HepG2 (cell line): ENCODE measurements at regions not wholly inside any gene's neighbourhood (a gene's known extent, or its start where the extent isn't known, plus 50 kb on each side); places are given as distances from the start of the nearest gene placed in this dataset.

Experiments
- ATAC-seq: fragments of 200-7000 bp; cut with Tn5 transposase; 3 replicates; pipeline ENCODE4 v1.9.1; 2020; ENCODE audit warnings: mild to moderate bottlenecking, moderate library complexity
- BruUV-seq: library from RNA; stranded (reverse); fragments of 400-500 nt; replicated peaks from 2 replicates; lab custom pipeline; 2021; lab: Mats Ljungman, UMichigan
- CTCF ChIA-PET: fragments of 300-600 bp; formaldehyde crosslinking; extraction: SDS; loops from one replicate; lab custom pipeline; 2021; ENCODE audit warnings: low total read pairs, inconsistent platforms, low intra/inter-chr PET ratio; lab: Yijun Ruan, JAX
- POLR2A ChIA-PET: fragments of 350-600 bp; sonication (Branson Sonifier 250); formaldehyde crosslinking; loops from one replicate; lab custom pipeline; 2020; ENCODE audit warnings: antibody characterized with exemption, inconsistent platforms; lab: Yijun Ruan, JAX
- DNase-seq: peaks from one replicate; pipeline ENCODE4 v3.0.0-alpha.2; 2015; ENCODE audit warnings: low spot score
- FAIRE-seq: peaks from 3 replicates; lab custom pipeline; 2011; peaks lifted over from hg19 to GRCh38; lab: Jason Lieb, UNC
- H2AFZ ChIP-seq: one replicate; pipeline ENCODE4 v1.6.1; 2011; ENCODE audit warnings: low read length, inconsistent platforms
- H3K27ac ChIP-seq: fragments of 300-600 bp; 3 replicates; pipeline ENCODE4 v1.8.0; 2011; ENCODE audit warnings: mixed run types, mild to moderate bottlenecking, mixed read lengths, low read length, inconsistent platforms; ENCODE audit not compliant: insufficient read depth; ENCODE audit errors: extremely low read length
- H3K27me3 ChIP-seq, 2 experiments: fragments of 200-600 bp in 1 of 2; 2 replicates in 1 of 2; 3 replicates in 1 of 2; pipeline versions ENCODE4 v1.6.0 to v1.8.0; 2011; ENCODE audit warnings: low read length in 2 of 2, mild to moderate bottlenecking in 2 of 2, moderate library complexity in 2 of 2, inconsistent platforms in 1 of 2; ENCODE audit not compliant: insufficient read depth in 2 of 2, control insufficient read depth in 1 of 2
- H3K36me3 ChIP-seq, 2 experiments: fragments of 200-600 bp in 1 of 2; replicated peaks in 1 of 2; 2 replicates in 1 of 2; 3 replicates in 1 of 2; pipeline versions ENCODE4 v1.5.1 to v1.8.0; 2011; ENCODE audit warnings: low read length in 2 of 2, inconsistent platforms in 1 of 2; ENCODE audit not compliant: insufficient read depth in 2 of 2, control insufficient read depth in 1 of 2
- H3K4me1 ChIP-seq: 2 replicates; pipeline ENCODE4 v1.5.1; 2012; ENCODE audit warnings: low read length, inconsistent platforms; ENCODE audit not compliant: insufficient read depth
- H3K4me2 ChIP-seq: 2 replicates; pipeline ENCODE4 v1.6.0; 2011; ENCODE audit warnings: low read depth, low read length, inconsistent platforms
- H3K4me3 ChIP-seq, 3 experiments: fragments of 200-600 bp in 1 of 3; sonication (generic), shearing (Covaris generic) in 1 of 3; replicated peaks in 1 of 3; 2 replicates each; pipeline ENCODE4 v1.5.1; 2011 to 2016; ENCODE audit warnings: low read length in 3 of 3, inconsistent platforms in 2 of 3, low read depth in 2 of 3, mild to moderate bottlenecking in 2 of 3, control low read depth in 1 of 3, mixed read lengths in 1 of 3; ENCODE audit not compliant: insufficient read depth in 1 of 3
- H3K79me2 ChIP-seq: one replicate; pipeline ENCODE4 v1.6.1; 2011; ENCODE audit warnings: low read length, inconsistent platforms; ENCODE audit not compliant: insufficient read depth
- H3K9ac ChIP-seq: 2 replicates; pipeline ENCODE4 v1.6.0; 2011; ENCODE audit warnings: mild to moderate bottlenecking, low read depth, low read length, inconsistent platforms; ENCODE audit not compliant: insufficient read depth
- H3K9me3 ChIP-seq: 2 replicates; pipeline ENCODE4 v1.5.1; 2012; ENCODE audit warnings: mild to moderate bottlenecking, low read length
- H4K20me1 ChIP-seq: 2 replicates; pipeline ENCODE4 v1.6.0; 2011; ENCODE audit warnings: inconsistent platforms, mild to moderate bottlenecking, low read length, moderate library complexity; ENCODE audit not compliant: insufficient read depth
- CBX5 ChIP-seq: sonication (generic); formaldehyde crosslinking; IDR thresholded peaks from 2 replicates; pipeline ENCODE4 v1.4.0; 2020; ENCODE audit warnings: missing genetic modification reagents, borderline replicate concordance
- FOXJ3 ChIP-seq: sonication (generic); formaldehyde crosslinking; IDR thresholded peaks from 2 replicates; pipeline ENCODE4 v1.4.0; 2020; ENCODE audit warnings: missing genetic modification reagents, mild to moderate bottlenecking, borderline replicate concordance
- FOXO1 ChIP-seq: sonication (generic); formaldehyde crosslinking; IDR thresholded peaks from 2 replicates; pipeline ENCODE4 v1.4.0; 2020; ENCODE audit warnings: missing genetic modification reagents
- HNF4A ChIP-seq: sonication (generic); formaldehyde crosslinking; IDR thresholded peaks from 2 replicates; pipeline ENCODE4 v1.4.0; 2020; ENCODE audit warnings: missing genetic modification reagents
- HOXA7 ChIP-seq: sonication (generic); formaldehyde crosslinking; IDR thresholded peaks from 2 replicates; pipeline ENCODE4 v1.8.1; 2022; ENCODE audit warnings: mild to moderate bottlenecking, missing genetic modification reagents, moderate library complexity
- MXD4 ChIP-seq: IDR thresholded peaks from 2 replicates; pipeline ENCODE4 v1.6.1; 2016; ENCODE audit warnings: mild to moderate bottlenecking, missing biosample characterization, missing genetic modification reagents
- PLSCR1 ChIP-seq: sonication (generic); formaldehyde crosslinking; IDR thresholded peaks from 2 replicates; pipeline ENCODE4 v1.5.0; 2020; ENCODE audit warnings: missing genetic modification reagents, mild to moderate bottlenecking, borderline replicate concordance
- SATB2 ChIP-seq: sonication (generic); formaldehyde crosslinking; IDR thresholded peaks from 2 replicates; pipeline ENCODE4 v1.5.0; 2020; ENCODE audit warnings: missing genetic modification reagents
- STAT5B ChIP-seq: sonication (generic); formaldehyde crosslinking; IDR thresholded peaks from 2 replicates; pipeline ENCODE4 v1.4.0; 2020; ENCODE audit warnings: missing genetic modification reagents
- ZNF263 ChIP-seq: sonication (generic); formaldehyde crosslinking; IDR thresholded peaks from 2 replicates; pipeline ENCODE4 v1.4.0; 2020; ENCODE audit warnings: missing genetic modification reagents
- ZNF441 ChIP-seq: sonication (generic); formaldehyde crosslinking; IDR thresholded peaks from 2 replicates; pipeline ENCODE4 v1.7.0; 2021; ENCODE audit warnings: missing genetic modification reagents, borderline replicate concordance
- ZNF501 ChIP-seq: sonication (generic); formaldehyde crosslinking; IDR thresholded peaks from 2 replicates; pipeline ENCODE4 v1.5.1; 2020; ENCODE audit warnings: mild to moderate bottlenecking, moderate library complexity, missing genetic modification reagents
- ZNF512 ChIP-seq: sonication (generic); formaldehyde crosslinking; IDR thresholded peaks from 2 replicates; pipeline ENCODE4 v1.4.0; 2020; ENCODE audit warnings: mild to moderate bottlenecking, missing genetic modification reagents
- ZNF670 ChIP-seq: sonication (generic); formaldehyde crosslinking; IDR thresholded peaks from 2 replicates; pipeline ENCODE4 v1.8.0; 2022; ENCODE audit warnings: mild to moderate bottlenecking, missing genetic modification reagents, borderline replicate concordance
- ZNF83 ChIP-seq: sonication (generic); formaldehyde crosslinking; IDR thresholded peaks from 2 replicates; pipeline ENCODE4 v1.4.0; 2020; ENCODE audit warnings: missing genetic modification reagents, mild to moderate bottlenecking, borderline replicate concordance
- ZSCAN25 ChIP-seq: sonication (generic); formaldehyde crosslinking; IDR thresholded peaks from 2 replicates; pipeline ENCODE4 v1.8.0; 2022; ENCODE audit warnings: mild to moderate bottlenecking, missing genetic modification reagents
- WGBS: methylation state at CpG from one replicate; pipeline ENCODE4 v1.1.6; 2017; ENCODE audit warnings: low lambda C conversion rate; 5-methylcytosine and 5-hydroxymethylcytosine counted together
- in situ Hi-C: cut with HindIII; loops from 2 replicates; pipeline ENCODE4 v1.10.0; 2017; ENCODE audit warnings: low pct_unique_long_range_greater_than_20kb; ENCODE audit not compliant: extremely low pct_ligation_motif_present
- intact Hi-C: fragments of 100-400 bp; cut with micrococcal nuclease; formaldehyde crosslinking; loops from one replicate; pipeline ENCODE4 v1.10.0; 2022; ENCODE audit not compliant: unreplicated experiment
- TF ChIP-seq, protein P1 (sequence below): sonication (generic); formaldehyde crosslinking; IDR thresholded peaks from 2 replicates; pipeline ENCODE4 v1.8.0; 2022; ENCODE audit warnings: mild to moderate bottlenecking, missing genetic modification reagents, moderate library complexity
- TF ChIP-seq, protein P2 (sequence below): sonication (generic); formaldehyde crosslinking; IDR thresholded peaks from 2 replicates; pipeline ENCODE4 v1.4.0; 2020; ENCODE audit warnings: mild to moderate bottlenecking, missing genetic modification reagents

GRCh38 chr9:79176014-79176697 is 395.6 kb upstream of the TLE4 start:
- POLR2A ChIA-PET, result no interaction called here
- TF ChIP-seq FOXJ3 (no peak), ZNF512 (no peak), HOXA7 (CRISPR knock-in tag) (no peak), ZNF83 (CRISPR knock-in tag) (no peak), MXD4 (CRISPR knock-in tag) (no peak), ZNF501 (CRISPR knock-in tag) (no peak), ZNF441 (CRISPR knock-in tag) (no peak), HNF4A (CRISPR knock-in tag) (no peak), SATB2 (CRISPR knock-in tag) (no peak), STAT5B (no peak), ZNF263 (no peak), ZSCAN25 (CRISPR knock-in tag) (no peak), CBX5 (CRISPR knock-in tag) (no peak), ZNF670 (no peak), FOXO1 (no peak), PLSCR1 (CRISPR knock-in tag) (no peak)
- TF ChIP-seq, protein P1, sequence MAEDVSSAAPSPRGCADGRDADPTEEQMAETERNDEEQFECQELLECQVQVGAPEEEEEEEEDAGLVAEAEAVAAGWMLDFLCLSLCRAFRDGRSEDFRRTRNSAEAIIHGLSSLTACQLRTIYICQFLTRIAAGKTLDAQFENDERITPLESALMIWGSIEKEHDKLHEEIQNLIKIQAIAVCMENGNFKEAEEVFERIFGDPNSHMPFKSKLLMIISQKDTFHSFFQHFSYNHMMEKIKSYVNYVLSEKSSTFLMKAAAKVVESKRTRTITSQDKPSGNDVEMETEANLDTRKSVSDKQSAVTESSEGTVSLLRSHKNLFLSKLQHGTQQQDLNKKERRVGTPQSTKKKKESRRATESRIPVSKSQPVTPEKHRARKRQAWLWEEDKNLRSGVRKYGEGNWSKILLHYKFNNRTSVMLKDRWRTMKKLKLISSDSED (CRISPR knock-in tag), result no peak
- TF ChIP-seq, protein P2, sequence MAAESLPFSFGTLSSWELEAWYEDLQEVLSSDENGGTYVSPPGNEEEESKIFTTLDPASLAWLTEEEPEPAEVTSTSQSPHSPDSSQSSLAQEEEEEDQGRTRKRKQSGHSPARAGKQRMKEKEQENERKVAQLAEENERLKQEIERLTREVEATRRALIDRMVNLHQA (CRISPR knock-in tag), result no peak
- H3K4me3 ChIP-seq, result no peak overlapping the region
- no peaks in the 10 kb centered on the region for H4K20me1 ChIP-seq
- H3K79me2 ChIP-seq, result no peaks in the 10 kb centered on the region
- 0% methylated on average over 4 of the region's 4 CpGs for WGBS
- no TSS peak for BruUV-seq
- H3K9me3 ChIP-seq, result no peaks in the 10 kb centered on the region
- intact Hi-C loops, result no loop called here
- CTCF ChIA-PET, result no interaction called here
- no peaks in the 10 kb centered on the region for H3K4me1 ChIP-seq
- DNase-seq, result no peak
- no peaks in the 10 kb centered on the region for H3K36me3 ChIP-seq
- in situ Hi-C loops, result no loop called here
- ATAC-seq, result no peak
- H2AFZ ChIP-seq, result no peak overlapping the region
- no peak overlapping the region for H3K4me2 ChIP-seq
- no peaks in the 10 kb centered on the region for H3K27me3 ChIP-seq
- no peak overlapping the region for H3K9ac ChIP-seq
- no peak for FAIRE-seq
- H3K27ac ChIP-seq, result no peak overlapping the region
